ENCODE measurements at regions not wholly inside any gene's neighbourhood (a gene's known extent, or its start where the extent isn't known, plus 50 kb on each side); places are given as distances from the start of the nearest gene placed in this dataset.

DNA sequence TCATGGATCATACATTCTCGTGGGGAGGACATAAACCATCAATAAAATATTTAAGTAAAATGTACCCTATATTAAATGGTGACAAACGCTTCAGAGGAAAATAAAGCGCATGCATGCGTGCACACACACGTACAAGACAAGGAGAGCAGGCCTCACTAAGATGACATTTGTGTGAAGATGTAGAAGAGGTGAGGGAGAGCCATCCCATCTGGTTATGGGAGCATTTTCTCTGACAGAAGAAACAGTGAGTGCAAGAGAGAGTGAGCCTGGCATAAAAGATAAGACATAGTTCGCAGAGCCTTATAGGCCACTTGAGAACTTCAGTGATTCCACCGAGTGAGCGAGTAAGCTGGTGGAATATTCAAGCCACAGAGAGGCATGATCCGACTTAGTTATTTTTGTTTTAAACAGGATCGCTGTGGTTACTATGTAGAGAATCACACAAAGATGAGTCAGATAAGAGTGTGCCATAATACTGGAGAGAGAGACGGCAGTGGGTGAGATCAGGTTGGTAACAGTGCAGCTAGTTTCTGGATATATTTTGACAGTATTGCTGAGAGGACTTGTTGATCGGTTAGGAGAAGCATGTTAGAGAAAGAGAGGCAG is 624.2 kb downstream of the PLPP3 start:
- no peak for DNase-seq

DNA sequence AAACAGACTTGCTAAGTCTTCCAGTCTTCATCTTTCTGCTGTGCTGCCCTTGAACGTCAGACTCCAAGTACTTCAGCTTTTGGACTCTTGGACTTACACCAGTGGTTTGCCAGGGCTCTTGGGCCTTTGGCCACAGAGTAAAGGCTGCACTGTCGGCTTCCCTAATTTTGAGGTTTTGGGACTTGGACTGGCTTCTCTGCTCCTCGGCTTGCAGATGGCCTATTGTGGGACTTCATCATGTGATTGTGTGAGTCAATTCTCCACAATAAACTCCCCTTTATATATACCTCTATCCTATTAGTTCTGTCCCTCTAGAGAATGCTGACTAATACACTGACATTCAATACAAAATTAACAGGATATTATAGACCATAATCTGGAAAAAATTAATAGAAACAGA is 628.1 kb downstream of the PLPP3 start:
- DNase-seq = no peak

DNA sequence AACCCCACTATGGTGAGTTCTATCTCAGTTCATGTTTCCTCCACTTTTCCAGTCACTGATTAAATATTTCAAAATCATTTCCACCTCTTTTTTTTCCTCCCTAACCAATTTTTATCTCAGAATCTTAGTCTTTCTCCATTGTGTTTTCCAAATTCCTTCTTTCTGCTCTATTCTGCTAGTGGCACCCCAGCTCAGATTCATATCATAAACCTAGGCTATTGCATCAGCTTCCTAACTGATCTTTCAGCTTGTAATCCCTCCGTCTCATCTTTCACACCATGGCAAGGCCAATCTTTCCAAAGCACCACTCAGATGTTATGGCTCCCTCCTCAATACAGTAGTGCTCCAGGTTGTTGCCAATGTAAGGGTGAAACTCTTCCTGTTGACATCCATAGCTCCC is 631.9 kb downstream of the PLPP3 start:
- no peak for DNase-seq

DNA sequence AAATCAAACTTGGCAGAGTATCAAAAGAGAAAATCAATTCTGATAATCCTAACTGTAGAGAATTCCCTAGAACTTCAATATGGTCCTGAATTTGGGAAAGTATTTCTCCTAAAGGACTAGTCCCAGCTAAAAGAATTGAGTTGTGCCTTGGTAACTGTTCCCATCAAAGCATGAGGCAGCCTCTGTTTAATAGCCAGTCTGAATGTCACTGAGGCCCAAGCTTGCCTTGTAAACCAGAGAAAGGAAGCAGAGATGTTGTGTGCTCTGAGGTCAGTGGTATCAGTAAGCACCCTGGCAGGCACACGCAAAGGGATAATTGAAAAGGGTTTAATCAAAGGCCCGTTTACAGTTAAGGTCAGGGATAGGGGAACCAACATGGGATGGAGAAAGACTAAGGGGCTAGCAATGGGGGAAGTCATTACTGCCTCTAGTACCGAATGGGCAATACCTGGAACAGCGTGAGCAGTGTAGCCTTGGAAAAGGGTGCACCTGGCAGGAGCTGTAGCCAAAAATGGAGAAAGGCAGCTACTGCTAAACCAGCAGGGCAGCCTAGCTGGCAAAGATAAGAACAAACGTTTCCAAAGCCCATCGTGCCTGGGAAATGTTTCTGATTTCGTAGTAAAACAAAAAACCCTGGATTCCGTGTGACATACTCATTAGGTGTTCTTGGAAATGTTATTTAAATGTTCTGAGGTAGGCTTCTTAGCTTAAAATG is 635.5 kb downstream of the PLPP3 start:
- DNase-seq = no peak

DNA sequence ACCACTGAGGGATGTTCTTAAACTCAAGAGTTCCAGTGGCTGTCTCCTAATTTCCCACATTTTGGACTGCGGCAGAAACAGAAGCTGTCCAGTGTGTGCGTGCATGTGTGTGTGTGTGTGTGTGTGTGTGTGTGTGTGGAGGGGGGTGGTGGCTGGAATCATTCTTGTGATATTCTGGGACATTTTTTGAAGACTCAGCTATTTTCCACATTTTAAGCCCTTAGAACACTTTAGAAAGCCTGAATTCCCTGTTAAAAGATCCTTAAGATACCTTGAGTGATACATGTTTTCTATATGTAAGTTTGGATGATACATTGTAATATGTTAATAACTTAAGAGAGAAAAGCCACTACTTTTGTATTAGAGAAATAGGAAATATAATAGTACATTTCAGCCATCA is 636.4 kb downstream of the PLPP3 start:
- no peak for DNase-seq

DNA sequence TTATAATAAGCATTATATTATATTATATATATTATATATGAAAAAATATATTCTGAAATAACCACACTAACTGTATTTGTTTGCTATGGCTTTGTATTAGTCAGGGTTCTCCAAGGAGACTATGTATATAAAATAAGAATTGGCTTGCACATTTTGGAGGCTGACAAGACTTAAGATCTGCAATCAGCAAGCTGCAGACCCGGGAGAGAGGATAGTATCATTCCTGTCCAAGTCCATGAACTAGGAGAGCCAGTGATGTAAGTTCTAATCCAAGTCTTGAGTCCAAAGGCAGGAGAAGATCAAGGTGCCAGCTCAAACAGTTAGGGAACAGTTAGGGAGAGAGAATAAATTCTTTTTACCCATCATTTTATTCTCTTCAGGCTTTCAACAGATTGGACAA is 639.5 kb downstream of the PLPP3 start:
- no peak for DNase-seq

DNA sequence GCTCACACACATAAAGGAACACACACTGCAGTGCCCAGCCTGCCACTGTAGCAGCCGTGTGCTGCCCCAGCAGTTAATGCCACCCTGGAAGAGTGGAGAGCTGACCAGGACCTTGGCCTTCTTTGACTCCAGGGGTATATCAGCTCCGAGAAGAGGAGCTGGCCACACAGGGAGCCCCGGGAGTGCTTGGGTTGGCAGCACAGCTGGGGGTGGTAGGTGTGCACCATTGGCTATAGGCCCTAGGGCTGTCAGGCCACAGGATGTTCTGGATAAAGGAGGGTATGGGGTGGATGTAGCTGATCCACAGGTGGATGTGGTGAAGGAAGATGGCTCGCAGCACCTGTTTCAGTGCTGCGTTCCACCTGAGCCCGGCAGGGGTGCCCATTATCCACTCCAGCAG is 640.5 kb downstream of the PLPP3 start:
- no peak for DNase-seq

DNA sequence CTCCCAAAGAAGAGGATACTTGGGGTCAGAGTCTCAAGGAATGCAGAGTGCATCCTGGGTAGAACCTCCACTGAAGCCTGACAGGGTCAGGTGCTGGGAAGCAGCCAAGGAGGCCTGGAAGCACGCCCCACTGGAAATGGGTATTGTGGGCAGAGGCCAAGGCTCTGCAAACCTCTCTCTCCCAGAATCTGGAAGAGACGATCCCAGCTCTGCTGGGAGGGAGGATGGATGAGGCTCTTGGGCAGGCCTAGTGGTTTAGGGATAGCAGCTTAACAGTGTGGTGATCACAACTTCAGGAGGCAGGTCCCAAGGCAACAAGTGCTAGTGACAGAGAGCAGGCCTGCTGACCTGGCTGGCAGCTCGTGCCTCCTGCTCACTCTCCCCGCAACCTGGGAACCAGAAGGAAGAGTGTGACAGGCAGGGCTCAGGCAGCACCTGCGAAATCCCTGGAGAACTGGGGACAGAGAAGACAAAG is 641.0 kb downstream of the PLPP3 start:
- DNase-seq = no peak

DNA sequence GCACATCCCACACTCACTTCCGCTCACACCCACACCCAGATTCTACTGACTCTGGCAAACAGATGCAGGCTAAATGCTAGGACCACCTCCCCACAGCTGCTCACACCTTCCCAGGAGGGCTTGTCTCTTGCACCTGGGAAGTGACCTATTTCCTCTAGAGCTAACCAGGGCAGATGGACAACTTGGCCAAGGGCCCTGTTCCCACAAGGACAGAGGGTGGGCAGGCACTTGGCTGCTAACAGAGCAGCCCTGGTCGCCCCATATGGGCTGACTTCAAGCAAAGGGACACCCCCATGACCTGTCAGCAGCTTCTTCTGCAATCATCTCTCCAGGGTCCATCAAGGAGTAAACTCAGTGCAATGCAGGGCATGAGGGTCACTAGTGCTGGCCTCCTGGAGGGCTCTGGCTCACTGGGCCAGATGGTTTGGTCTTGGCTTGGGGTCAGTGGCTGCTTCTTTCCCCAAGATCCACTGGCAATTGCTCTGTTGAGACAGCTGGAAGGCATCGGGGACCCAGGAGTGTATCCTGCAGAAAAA is 641.5 kb downstream of the PLPP3 start:
- no peak for DNase-seq

DNA sequence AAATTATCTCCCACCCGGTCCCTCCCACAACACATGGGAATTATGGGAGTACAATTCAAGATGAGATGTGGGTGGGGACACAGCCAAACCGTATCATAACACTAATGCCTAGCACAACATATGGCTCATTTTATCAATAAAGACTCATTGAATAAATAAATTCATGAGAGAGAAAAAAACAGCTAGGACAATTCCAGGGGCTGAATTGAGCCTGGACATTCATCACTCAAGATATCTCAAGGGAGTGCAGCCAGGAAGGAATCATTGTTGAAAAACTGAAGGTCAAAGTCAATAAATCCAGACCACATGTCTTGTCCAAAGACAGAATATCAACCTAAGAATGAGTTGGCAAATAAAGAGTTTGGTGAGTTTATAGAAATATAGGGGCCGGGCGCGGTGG is 644.1 kb downstream of the PLPP3 start:
- no peak for DNase-seq

DNA sequence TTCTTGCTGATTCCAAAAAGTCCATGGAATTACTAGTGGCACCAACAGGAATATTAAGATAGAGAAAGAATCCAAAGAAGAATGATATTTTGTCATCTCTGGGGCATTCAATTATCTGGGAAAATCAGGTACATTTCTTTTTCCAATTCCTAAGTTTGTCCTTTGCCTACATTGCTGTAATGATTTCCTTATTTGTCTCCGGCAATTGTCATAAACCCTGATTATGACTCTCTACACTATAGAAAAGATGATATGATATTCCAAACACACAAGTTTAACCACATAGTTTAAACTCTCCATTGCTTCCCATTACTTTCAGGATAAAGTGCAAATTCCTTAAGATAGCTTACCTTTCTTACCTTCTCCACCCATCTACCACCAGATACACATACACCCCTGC is 647.0 kb downstream of the PLPP3 start:
- DNase-seq = no peak

DNA sequence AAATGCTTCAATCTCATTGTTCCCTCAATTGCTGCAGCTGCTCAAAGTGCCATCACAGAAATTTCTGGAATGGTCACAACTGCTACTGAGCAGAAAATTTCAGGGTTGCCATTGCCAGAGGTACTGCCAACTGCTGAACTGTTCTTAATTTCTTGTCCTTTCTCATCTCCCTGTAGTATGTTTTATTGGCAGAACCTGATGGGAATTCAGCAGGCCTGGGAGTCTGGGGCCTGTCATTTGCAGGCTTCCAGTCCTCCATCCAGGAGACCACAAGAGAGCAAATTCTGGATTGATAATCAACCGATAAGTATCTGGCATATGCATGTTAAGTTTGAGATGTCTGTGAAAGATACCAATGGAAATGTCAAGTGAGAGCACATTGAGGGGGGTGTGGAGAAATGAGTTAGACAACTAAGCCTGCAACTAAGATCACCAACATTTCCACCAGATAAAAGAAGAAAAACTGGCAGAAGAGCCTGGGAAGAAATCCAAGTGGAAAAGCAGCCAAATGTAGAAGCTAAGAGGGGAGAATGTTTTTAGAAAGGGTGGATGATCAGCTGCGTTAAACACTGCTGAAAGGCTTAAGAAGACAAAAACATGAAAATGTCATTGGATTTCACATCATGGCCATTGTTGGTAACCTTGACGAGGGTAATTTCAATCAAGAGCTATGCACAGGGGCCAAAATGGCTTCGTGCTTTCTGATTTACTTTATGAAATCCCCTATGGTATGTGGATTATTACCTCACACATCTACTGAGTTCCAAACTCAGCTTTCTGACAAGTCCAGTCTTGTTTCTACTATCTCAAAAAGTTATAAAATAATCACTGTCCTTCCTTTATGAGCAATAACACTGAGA is 648.1 kb downstream of the PLPP3 start:
- no peak for DNase-seq

DNA sequence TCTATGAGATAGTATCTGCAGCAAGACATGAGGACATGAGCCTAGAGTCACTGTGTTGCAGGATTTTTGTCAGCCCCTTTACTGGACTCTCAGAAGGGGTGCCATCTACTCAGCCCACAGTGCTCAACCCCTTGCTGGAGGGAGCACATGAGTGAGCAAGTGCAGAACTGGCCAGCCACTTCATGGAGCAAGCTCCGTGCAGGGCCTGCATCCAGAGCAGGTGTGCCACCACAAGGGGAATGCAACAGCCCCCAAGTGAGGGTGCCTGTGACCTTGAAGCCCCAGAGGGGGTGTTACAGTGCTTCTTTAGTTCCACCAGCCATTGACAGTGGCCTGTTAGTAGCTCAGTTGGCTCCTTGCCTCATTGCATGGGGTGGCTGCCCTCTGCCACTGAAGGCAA is 649.7 kb downstream of the PLPP3 start:
- no peak for DNase-seq

DNA sequence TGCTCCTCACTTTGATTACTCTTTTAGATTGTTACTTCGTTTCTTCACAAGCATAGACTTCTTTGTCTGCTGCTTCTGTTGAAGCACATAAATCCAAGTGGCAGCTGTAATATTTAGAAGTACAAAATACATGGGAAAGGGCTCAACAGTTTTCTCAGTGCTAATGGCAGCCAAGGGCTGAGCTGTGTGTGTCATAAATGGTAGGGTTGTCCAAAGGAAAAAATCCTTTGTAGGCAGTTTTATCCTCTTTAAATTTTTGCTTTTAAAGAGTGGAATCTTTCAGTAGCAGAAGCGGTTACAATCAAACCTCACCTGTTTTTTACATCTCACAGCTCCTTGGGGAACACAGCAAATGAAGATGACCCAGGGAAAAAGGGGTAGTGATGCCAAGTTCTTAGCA is 650.8 kb downstream of the PLPP3 start:
- DNase-seq = no peak

DNA sequence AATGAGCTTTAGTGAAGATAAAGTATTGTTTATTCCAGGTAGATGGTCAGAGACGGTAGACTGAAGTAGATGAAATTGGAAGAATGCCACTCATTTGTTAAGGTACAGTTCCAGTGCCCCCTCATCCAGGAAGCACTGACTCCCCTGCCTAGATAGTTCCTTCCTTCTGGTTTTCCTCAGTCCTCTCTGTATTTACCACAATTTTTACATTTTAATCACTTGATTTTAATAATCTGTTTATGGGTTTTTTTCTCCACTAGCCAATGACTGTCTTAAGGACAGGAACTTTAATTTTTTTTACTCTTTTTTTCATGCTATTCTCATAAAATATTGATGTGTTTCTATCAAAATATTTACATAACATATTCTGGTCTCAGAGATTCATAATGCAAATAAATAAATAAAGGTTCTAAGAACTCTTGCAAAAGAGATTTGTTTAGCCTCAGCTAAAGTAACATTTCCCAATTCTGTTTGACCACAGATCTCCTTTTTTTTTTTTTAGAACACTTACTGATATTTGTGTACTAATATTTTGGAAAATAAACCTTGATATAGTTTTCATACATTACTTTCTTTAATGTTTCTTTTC is 651.6 kb downstream of the PLPP3 start:
- DNase-seq = no peak

DNA sequence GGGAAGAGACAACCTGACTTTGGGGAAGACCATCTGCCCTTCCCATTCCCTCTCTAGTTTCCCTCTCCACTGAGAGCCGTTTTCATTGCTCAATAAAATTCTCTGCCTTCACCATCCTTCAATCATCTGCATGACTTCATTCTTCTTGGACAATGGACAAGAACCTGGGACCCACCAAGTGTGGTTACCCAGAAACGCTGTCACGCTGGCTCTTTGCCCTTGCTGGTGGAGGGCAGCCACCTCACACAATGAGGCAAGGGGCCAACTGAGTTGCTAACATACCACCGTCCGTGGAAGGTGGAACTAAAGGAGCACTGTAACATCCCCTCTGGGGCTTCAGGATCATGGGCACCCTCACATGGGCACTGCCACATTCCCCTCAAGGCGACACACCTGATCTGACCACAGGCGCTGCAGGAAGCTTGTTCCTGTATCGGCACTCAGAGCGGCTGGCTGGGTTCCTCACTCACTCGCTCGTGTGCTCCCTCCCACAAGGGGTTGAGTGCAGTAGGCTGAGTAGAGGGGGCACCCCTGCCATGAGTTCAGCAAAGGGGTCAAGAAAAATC is 652.4 kb downstream of the PLPP3 start:
- DNase-seq = no peak

DNA sequence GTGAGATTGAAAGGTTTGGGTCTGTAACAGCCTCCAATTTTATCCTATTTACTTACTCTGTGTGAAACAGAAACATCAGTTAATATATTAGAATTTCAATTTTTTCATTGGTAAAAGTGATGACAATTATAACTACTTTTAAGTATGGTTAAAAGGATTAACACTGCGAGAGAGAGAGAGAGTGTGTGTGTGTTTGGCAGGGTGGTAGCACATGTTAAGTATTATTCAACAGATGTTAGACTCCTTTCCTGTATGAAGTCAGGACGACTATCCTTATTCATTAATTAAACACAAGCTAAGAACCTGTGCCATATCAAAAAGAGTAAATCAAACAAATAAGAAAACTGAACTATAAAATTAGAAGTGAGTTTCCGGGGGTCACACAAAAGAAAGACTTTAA is 662.5 kb downstream of the PLPP3 start:
- no peak for DNase-seq

DNA sequence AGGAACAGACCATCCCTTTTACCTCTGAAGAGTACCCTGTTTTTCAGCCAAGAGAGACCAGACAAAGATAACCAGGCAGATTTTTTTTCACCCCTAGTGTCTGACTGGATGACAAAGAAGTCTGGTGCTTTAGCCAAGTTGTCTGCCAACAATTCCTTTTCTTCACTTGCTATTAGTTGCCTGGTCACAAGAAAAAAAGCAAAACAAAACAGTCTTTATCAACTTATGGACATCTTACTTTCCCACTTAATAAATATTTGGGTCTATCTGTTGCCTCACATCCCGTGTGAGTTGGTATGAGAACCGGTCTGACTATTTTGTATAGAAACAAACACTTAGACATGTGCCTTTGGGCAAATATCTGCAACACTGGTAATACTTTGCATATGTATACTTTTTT is 662.9 kb downstream of the PLPP3 start:
- DNase-seq = no peak

DNA sequence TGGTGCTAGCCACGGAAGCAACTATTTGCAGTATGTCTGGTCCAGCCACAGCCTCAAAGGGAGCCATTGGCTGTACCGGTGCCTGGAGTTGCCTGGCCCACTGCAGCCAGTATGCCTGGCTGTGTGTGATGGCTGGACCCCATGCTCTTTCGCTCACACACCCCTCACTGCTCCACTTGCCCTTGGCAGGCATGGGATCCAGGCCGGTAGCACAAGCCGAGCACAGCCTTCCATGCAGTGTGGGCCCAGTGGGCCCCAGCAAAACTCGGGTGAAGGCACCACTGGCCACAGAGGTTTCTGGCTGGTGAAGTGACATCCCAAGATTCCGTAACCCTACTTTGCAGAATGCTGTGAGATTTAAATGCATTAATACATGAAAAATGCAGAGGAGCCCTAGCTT is 665.8 kb downstream of the PLPP3 start:
- DNase-seq = no peak

DNA sequence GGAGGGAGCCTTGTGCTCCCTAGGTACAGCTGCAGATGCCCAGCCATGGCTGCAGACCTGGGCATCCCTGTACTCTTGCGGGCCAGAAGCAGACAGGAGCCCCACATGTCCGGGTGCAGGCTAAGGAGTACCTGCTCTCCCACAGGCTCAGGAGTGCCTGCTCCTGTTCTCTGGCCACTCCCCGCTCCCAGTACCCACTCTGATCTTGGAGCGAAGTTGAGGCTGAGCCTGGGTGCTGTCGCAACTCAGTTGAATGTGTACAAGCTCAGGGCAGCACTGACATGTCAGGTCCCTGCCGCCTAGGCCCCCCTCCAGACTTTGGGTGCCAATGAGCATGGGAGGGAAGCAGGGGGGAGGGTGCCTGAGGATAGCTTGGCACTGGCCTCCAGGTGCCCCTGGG is 666.9 kb downstream of the PLPP3 start:
- no peak for DNase-seq

DNA sequence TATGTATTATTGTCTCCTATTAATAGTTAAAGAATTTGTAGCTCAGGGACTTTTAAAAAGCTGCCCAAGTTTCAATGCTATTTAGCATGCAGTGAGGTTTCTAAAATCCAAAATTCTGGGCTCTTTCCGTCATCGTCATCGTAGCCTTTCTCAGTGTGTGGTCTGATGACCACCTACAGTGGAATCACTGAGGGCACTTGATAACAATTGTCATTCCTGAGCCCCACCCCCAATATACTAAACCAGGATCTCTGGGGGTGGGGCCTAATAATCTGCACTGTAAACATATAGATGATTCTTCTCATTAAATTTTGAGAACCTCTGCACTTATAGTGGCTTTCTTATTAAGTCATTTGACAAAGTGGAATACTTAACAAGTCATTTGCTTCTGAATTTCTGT is 674.8 kb downstream of the PLPP3 start:
- no peak for DNase-seq

DNA sequence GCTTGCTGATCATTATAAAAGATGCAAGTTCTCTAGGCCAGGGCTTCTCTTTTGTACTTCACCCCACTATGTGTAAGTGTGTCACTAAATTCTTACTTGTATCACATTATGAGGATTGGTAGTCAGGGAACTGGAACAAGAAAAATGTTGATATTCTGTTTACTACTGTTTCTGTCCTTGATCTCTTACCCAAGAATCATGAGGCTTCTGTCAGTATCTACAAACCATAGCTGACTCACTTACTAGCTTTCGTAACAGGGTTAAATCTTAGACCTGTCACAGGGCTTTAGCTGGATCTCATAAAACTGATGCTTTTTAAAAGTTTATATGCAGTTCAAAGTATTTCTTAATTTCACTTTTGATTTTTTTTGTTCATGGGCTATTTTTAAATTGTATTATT is 681.2 kb downstream of the PLPP3 start:
- no peak for DNase-seq

DNA sequence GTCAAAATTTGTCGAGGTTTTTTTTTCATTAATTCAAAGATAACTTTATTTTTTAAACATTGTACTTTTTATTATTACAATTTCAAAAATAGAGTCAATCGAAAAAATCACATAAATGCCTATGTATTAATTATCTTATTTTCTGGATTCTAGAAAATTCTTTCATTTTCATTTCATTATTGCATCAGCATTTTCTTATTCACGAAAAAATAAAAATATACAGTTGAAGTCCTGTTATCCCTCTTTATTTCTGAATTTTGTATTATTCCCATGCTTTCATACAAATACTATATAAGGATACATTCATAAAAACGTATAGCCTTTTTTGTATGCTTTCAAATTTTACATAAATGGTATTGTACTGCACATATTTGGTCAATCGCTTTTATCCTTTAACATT is 681.0 kb upstream of the USP24 start:
- DNase-seq = no peak
